NT2/D1 (cell line): ENCODE measurements at regions not wholly inside any gene's neighbourhood (a gene's known extent, or its start where the extent isn't known, plus 50 kb on each side); places are given as distances from the start of the nearest gene placed in this dataset.

Experiments
- SUZ12 ChIP-seq: IDR thresholded peaks from 2 replicates; pipeline ENCODE4 v1.6.1; 2011; ENCODE audit not compliant: insufficient read length, insufficient read depth; ENCODE audit errors: extremely low read depth
- YY1 ChIP-seq: IDR thresholded peaks from 2 replicates; pipeline ENCODE4 v1.6.1; 2011; ENCODE audit not compliant: insufficient read length, insufficient read depth
- ZNF274 ChIP-seq: IDR thresholded peaks from 2 replicates; pipeline ENCODE4 v1.6.1; 2011; ENCODE audit warnings: mild to moderate bottlenecking, low read depth, low read length

GRCh38 chr21:17442165-17442564 lies 70.7 kb upstream of the CXADR start:
- no peak for TF ChIP-seq SUZ12
- TF ChIP-seq ZNF274: no peak
- TF ChIP-seq YY1: no peak
